ENCODE measurements at regions not wholly inside any gene's neighbourhood (a gene's known extent, or its start where the extent isn't known, plus 50 kb on each side); places are given as distances from the start of the nearest gene placed in this dataset.

GRCh38 chr1:47554082-47554481 is 116.2 kb downstream of the FOXD2 start:
- no peak for DNase-seq (ENCODE audit: low read depth, low spot score)

GRCh38 chr1:47554901-47555300 is 117.1 kb downstream of the FOXD2 start:
- DNase-seq (ENCODE audit: low read depth, low spot score), result no peak

DNA sequence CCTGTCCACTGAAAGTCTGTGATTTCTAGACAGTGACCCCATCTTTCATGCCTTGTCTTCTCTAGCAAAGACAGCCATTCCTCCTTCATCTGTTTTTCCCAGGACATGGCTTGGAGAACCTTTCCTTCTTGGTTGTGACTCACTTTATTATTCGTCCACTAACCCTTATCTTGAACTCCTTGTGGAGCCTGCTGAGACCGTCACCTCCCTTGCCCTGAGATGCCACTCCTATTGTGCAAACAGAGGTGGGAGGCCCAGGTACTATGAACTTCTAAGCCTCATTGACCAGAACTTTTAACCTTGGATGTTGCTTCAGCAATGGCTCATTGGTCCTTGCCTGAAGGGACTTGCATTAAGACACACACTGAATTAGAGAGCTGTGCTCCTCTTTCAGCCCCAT is 117.5 kb downstream of the FOXD2 start:
- no peak for DNase-seq (ENCODE audit: low read depth, low spot score)

DNA sequence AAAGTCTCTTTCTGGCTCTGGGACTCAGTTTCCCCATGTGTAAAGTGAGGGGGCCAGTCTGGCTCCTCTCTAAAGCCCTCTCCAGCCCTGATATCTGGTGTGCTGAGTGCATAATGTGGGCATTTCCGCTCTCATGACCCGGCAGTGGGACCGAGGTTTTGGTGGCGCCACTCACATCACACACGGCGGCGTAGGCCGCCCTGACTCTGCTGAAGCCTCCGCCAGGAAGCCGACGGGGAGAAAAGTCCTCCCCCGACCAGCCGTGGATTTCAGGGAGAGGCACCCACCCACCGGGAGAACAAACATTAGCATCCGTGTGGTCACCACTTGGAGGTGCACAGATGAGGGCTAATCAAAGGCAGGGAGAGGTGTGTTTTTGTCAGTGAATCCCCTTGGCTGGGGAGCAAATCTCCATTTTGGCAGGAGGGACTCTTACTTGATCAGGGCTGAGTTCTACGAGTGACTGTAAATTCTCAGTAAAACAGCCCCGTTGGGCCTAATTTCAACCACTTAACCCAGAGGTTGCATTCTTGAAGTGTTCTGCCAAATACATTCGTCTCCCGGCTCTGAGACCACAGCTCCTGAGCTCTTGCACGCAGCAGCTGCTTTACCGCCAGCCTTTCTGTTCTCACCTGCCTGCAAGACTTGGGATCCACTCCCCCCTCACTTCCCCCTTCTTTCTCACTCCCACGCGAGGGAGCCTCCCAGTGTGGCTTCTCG is 118.2 kb downstream of the FOXD2 start:
- DNase-seq (ENCODE audit: low read depth, low spot score), result no peak

- DNase-seq (ENCODE audit: low read depth, low spot score), result no peak
Observed at GRCh38 chr1:47557066-47557465, 119.2 kb downstream of the FOXD2 start.

GRCh38 chr1:47558601-47559593 is 121.1 kb downstream of the FOXD2 start:
- DNase-seq (ENCODE audit: low read depth, low spot score), result no peak

- no peak for DNase-seq (ENCODE audit: low read depth, low spot score)
Observed at GRCh38 chr1:47559944-47560695, 122.3 kb downstream of the FOXD2 start.

DNA sequence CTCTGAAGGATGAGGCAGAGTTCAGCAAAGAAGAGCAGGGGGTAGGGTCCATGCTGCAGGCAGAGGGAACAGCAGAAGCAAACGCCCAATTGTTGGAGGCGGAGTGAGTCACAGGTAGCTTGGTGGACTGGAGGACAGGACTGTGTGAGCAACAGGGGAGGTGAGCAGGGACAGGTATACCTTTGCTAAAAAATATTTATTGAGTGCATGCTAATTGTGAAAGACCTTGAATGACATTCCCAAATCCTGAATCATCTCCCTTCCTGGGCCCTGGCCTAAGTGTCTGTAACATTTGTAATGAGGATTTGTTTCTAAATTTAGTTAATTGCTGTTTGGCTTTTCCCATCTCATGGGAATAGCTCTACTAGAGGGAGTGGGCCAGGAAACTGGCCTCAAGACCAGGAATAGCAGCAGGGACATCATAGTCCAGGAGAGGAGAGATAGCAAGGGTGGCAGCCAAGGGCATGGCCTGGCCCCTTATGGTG is 123.7 kb downstream of the FOXD2 start:
- DNase-seq (ENCODE audit: low read depth, low spot score), result no peak

- DNase-seq (ENCODE audit: low read depth, low spot score), result no peak
Observed at GRCh38 chr1:47562147-47562546, 124.3 kb downstream of the FOXD2 start.

DNA sequence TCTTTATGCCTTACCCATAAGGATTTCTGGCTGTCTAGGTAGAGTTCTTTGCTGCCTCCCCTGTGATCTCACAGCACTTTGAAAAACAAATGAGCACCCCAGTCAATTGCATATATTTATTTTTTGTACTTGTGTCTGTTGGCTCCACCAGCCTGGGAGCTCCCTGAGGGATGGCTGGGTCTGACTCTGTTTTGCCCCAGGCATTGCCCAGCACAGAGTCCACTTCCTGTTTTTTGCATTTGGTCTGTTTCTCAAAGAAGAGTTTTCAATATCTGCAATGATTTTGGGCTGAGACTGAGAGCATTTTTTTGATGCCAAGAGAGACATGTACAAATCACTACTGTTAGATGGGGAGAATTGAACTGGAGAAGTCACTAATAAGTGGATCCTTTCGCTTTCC is 125.0 kb downstream of the FOXD2 start:
- DNase-seq (ENCODE audit: low read depth, low spot score), result no peak

DNA sequence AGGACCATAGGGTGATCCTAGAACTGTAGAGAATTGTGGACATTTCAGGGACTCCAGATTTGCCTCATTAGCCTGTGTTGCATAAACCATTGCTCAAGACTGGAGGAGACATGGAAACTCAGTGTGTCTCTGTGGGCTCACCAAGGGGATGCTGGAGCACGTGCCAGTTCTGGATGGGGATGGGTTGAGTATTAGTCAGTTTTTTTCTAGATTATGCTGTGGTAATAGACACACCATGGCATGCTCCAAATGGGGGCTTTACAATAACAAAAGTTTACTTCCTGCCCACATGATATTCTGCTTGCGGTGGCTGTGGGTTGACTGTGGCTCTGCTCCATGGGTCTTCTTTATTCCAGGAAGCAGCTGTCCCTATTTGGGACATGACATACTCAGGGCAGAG is 125.4 kb downstream of the FOXD2 start:
- DNase-seq (ENCODE audit: low read depth, low spot score), result no peak

- no peak for DNase-seq (ENCODE audit: low read depth, low spot score)
Observed at GRCh38 chr1:47564570-47564969, 126.7 kb downstream of the FOXD2 start.

DNA sequence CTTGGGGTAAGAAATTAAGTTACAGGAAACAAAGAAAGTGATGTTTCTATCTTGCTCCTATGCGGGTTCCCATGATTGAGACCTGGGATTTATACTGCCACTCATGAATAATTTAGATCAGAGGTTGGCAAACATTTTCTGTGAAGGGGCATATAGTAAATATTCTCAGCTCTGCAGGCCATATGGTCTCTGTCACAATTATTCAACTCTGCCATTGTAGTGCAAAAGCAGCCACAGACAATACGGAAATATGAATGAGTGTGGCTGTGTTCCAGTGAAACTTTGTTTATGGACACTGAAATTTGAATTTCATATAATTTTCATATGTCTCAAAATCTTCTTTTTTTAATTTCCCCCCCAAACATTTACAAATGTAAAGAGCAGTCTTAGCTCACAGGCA is 127.2 kb downstream of the FOXD2 start:
- DNase-seq (ENCODE audit: low read depth, low spot score), result no peak

- DNase-seq (ENCODE audit: low read depth, low spot score), result no peak
Observed at GRCh38 chr1:47565676-47566075, 127.8 kb downstream of the FOXD2 start.

GRCh38 chr1:47568763-47569162 is 130.9 kb downstream of the FOXD2 start:
- DNase-seq (ENCODE audit: low read depth, low spot score), result no peak

DNA sequence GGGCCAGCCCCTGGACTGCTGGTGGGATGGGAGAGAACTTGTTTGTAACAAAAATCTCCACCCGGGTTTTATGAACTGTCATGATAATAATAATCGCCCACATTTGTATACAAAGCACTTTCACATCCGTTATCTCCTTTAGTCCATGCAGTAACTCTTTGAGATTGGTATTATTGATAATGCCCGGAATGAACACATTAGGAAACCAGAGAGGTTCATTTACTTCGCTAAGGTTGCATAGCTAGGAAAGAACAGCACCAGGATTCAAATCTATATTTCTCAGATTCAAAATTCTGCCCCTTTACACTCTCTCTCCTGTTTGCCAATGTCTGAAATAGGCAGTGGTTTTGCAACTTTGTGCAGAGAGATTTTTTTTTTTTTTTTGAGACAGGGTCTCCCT is 131.4 kb downstream of the FOXD2 start:
- no peak for DNase-seq (ENCODE audit: low read depth, low spot score)

- no peak for DNase-seq (ENCODE audit: low read depth, low spot score)
Observed at GRCh38 chr1:47569681-47570470, 132.0 kb downstream of the FOXD2 start.

- no peak for DNase-seq (ENCODE audit: low read depth, low spot score)
Observed at GRCh38 chr1:47571161-47571560, 133.3 kb downstream of the FOXD2 start.

GRCh38 chr1:47571952-47572351 is 134.1 kb downstream of the FOXD2 start:
- DNase-seq (ENCODE audit: low read depth, low spot score), result no peak

GRCh38 chr1:47572731-47573430 is 135.0 kb downstream of the FOXD2 start:
- no peak for DNase-seq (ENCODE audit: low read depth, low spot score)

Data from activated CD4-positive, CD25-positive, alpha-beta regulatory T cell treated with anti-CD3 and anti-CD28 coated beads, Interleukin-2, amount 50 U/mL, for 16 hours (primary cell).